Endodermal cell (in vitro differentiated cells): ENCODE measurements at regions not wholly inside any gene's neighbourhood (a gene's known extent, or its start where the extent isn't known, plus 50 kb on each side); places are given as distances from the start of the nearest gene placed in this dataset.

Experiments
- DNase-seq: peaks from one replicate; pipeline ENCODE4 v3.0.0-alpha.2; 2017
- H3K27ac ChIP-seq: 2 replicates; pipeline ENCODE4 v1.5.1; 2013; ENCODE audit warnings: mild to moderate bottlenecking, low read depth, low read length, moderate library complexity
- H3K27me3 ChIP-seq: 2 replicates; pipeline ENCODE4 v1.6.1; 2013; ENCODE audit warnings: mild to moderate bottlenecking, low read length, moderate library complexity; ENCODE audit not compliant: insufficient read depth, control insufficient read depth, poor library complexity, severe bottlenecking
- H3K36me3 ChIP-seq: 2 replicates; pipeline ENCODE4 v1.7.0; 2013; ENCODE audit warnings: mild to moderate bottlenecking, low read length, moderate library complexity; ENCODE audit not compliant: control insufficient read depth, insufficient read depth
- H3K4me1 ChIP-seq: one replicate; pipeline ENCODE4 v1.7.0; 2013; ENCODE audit warnings: low read length; ENCODE audit not compliant: control insufficient read depth, insufficient read depth
- H3K4me3 ChIP-seq: 2 replicates; pipeline ENCODE4 v1.5.1; 2013; ENCODE audit warnings: mild to moderate bottlenecking, low read length, moderate library complexity
- H3K9ac ChIP-seq: 2 replicates; pipeline ENCODE4 v1.6.1; 2013; ENCODE audit warnings: mild to moderate bottlenecking, low read length, moderate library complexity; ENCODE audit not compliant: poor library complexity, severe bottlenecking; ENCODE audit errors: extremely low read depth
- H3K9me3 ChIP-seq: 2 replicates; pipeline ENCODE4 v1.6.1; 2013; ENCODE audit warnings: mild to moderate bottlenecking, low read length, moderate library complexity; ENCODE audit not compliant: control insufficient read depth
- H3K27ac Mint-ChIP-seq: 2 replicates; pipeline ENCODE4 v1.8.0; 2020; ENCODE audit warnings: mixed read lengths
- H3K27me3 Mint-ChIP-seq: 2 replicates; pipeline ENCODE4 v1.8.0; 2021; ENCODE audit warnings: mild to moderate bottlenecking, mixed read lengths; ENCODE audit not compliant: insufficient read depth
- H3K36me3 Mint-ChIP-seq: 2 replicates; pipeline ENCODE4 v1.8.0; 2020; ENCODE audit warnings: low read depth, mixed read lengths
- H3K4me1 Mint-ChIP-seq: 2 replicates; pipeline ENCODE4 v1.8.0; 2020; ENCODE audit warnings: mixed read lengths
- H3K4me3 Mint-ChIP-seq: 2 replicates; pipeline ENCODE4 v1.8.0; 2020; ENCODE audit warnings: mild to moderate bottlenecking, moderate library complexity, mixed read lengths
- H3K9me3 Mint-ChIP-seq: 2 replicates; pipeline ENCODE4 v1.8.0; 2020; ENCODE audit warnings: mild to moderate bottlenecking, mixed read lengths
- CTCF ChIP-seq: fragments of 200-600 bp; sonication (generic); conservative IDR thresholded peaks from 2 replicates; pipeline ENCODE4 v1.5.0; 2021; ENCODE audit warnings: antibody characterized with exemption, mild to moderate bottlenecking
- WGBS, 2 experiments: methylation state at CpG; one replicate each; pipeline versions ENCODE4 v1.1.5 to v1.1.7; 2013; ENCODE audit warnings: missing lambda C conversion rate in 2 of 2, mixed read lengths in 1 of 2; ENCODE audit not compliant: insufficient coverage in 1 of 2, insufficient read length in 1 of 2; 5-methylcytosine and 5-hydroxymethylcytosine counted together

DNA sequence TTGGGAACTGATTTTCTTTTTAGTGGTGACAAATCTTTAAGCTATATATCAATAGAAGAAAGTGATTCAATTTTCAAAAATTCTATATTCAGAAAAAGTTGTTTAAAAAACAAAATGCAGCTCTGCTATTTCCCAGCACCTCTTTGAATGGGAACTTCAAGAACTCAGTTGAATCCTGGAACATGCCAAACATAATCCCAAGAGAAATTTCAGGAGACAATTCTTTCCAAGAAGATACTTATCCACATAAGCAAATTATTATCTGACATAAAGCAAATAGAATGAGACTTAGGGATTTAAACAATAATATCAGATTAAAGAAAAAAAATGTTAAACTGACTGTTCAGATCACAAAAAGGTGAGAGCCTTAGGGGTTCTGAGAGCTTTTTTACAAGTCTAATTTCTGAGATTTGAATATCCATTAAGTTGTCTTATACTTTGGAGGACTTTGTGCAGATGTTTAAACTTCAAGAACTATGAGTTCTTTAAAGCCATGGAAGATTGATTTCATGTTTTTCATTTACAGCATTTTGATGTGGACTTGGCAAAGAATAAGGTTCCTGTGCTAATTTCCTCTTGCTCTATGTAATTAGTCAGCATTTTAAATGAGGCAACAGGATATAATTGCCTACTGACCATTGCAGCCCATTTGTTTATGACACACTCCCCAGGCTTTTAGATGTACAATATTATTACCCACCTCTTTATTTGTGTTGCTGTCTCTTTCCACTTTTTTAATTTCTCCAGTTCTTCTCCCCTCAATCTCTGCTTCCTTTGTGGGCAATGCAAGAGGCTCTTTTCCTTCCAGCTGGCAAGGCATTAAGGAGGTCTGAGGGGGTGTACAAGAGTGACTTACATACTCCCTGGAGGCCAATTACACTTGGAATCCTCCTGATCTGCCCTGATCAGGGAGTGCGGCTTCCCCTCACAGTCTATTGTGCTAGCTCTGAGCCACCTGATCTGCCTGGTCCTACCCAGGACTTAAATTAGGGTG is 419.1 kb downstream of the NR2F1-AS1 start:
- H3K27ac Mint-ChIP-seq, result no peak overlapping the region

GRCh38 chr5:93158841-93159240 is 422.2 kb downstream of the NR2F1-AS1 start:
- Histone ChIP-seq H3K27me3 (no peaks in the 10 kb centered on the region), H3K36me3 (no peaks in the 10 kb centered on the region), H3K4me1 (peaks cover 3% of the 10 kb centered on the region), H3K9me3 (no peaks in the 10 kb centered on the region), H3K4me3 (no peak overlapping the region), H3K9ac (no peak overlapping the region), H3K27ac (no peak overlapping the region)
- Mint-ChIP-seq H3K9me3 (no peaks in the 10 kb centered on the region), H3K4me3 (no peak overlapping the region), H3K4me1 (peaks cover 3% of the 10 kb centered on the region), H3K36me3 (no peaks in the 10 kb centered on the region), H3K27me3 (no peaks in the 10 kb centered on the region), H3K27ac (no peak overlapping the region)
- DNase-seq, result no peak
- no peak for TF ChIP-seq CTCF
- WGBS, 2 experiments, result 90 to 100% methylated on average over 1 to 3 of the region's 3 CpGs

More for the DNA sequence above, 419.1 kb downstream of the NR2F1-AS1 start:
- Histone ChIP-seq H3K4me1 (no peaks in the 10 kb centered on the region), H3K27me3 (no peaks in the 10 kb centered on the region), H3K9ac (no peak overlapping the region), H3K4me3 (no peak overlapping the region), H3K27ac (peak overlapping the region; percentile 8), H3K9me3 (no peaks in the 10 kb centered on the region), H3K36me3 (no peaks in the 10 kb centered on the region)
- H3K4me1 Mint-ChIP-seq, result no peaks in the 10 kb centered on the region
- WGBS, 2 experiments, result 71 to 92% methylated on average over 1 of the region's 1 CpG
- H3K4me3 Mint-ChIP-seq, result no peak overlapping the region
- H3K27me3 Mint-ChIP-seq, result no peaks in the 10 kb centered on the region
- H3K36me3 Mint-ChIP-seq, result no peaks in the 10 kb centered on the region
- no peak for DNase-seq
- no peak for TF ChIP-seq CTCF
- H3K9me3 Mint-ChIP-seq, result no peaks in the 10 kb centered on the region

DNA sequence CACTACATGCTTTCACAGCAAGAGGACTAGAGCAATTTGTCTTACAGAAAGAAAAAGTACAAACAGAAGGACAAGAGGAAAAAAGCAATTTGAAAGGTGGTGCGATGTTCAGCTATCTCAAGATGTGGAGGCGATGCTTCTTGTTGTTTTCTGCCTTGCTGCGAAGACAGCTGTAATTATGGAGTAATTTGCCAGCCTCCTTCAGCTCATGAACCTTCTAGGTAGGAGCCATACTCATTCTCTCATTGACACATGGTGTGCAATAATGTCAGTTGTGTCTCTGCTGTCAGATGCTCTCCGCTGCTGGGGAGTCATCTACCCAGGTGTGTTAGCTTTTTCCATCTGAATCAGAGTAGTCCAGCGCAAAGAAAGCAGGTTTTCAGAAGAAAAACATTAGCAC is 424.5 kb downstream of the NR2F1-AS1 start:
- WGBS, 2 experiments, result 92 to 95% methylated on average over 3 to 5 of the region's 5 CpGs
- no peaks in the 10 kb centered on the region for H3K27me3 ChIP-seq

More for the DNA sequence above, 424.5 kb downstream of the NR2F1-AS1 start:
- H3K27ac Mint-ChIP-seq, result no peak overlapping the region
- H3K36me3 Mint-ChIP-seq, result no peaks in the 10 kb centered on the region
- no peak overlapping the region for H3K9ac ChIP-seq
- no peak for TF ChIP-seq CTCF
- H3K36me3 ChIP-seq, result no peaks in the 10 kb centered on the region
- H3K4me3 Mint-ChIP-seq, result no peak overlapping the region
- H3K27me3 Mint-ChIP-seq, result no peaks in the 10 kb centered on the region
- H3K4me3 ChIP-seq, result no peak overlapping the region
- peaks cover 3% of the 10 kb centered on the region for H3K4me1 ChIP-seq
- H3K27ac ChIP-seq, result no peak overlapping the region
- peaks cover 7% of the 10 kb centered on the region for H3K4me1 Mint-ChIP-seq
- H3K9me3 Mint-ChIP-seq, result no peaks in the 10 kb centered on the region
- no peak for DNase-seq
- no peaks in the 10 kb centered on the region for H3K9me3 ChIP-seq
